HEK293T (cell line): ENCODE measurements at regions not wholly inside any gene's neighbourhood (a gene's known extent, or its start where the extent isn't known, plus 50 kb on each side); places are given as distances from the start of the nearest gene placed in this dataset.

Experiments
- CTCF ChIA-PET: fragments of 350-600 bp; formaldehyde crosslinking; extraction: SDS; loops from one replicate; lab custom pipeline; 2021; ENCODE audit warnings: antibody characterized with exemption, inconsistent platforms; lab: Yijun Ruan, JAX
- POLR2A ChIA-PET: fragments of 350-600 bp; formaldehyde crosslinking; extraction: SDS; loops from one replicate; lab custom pipeline; 2020; ENCODE audit warnings: antibody characterized with exemption, inconsistent platforms; lab: Yijun Ruan, JAX
- DNase-seq: peaks from one replicate; pipeline ENCODE4 v3.0.0; 2012; ENCODE audit warnings: mixed read lengths; ENCODE audit errors: extremely low spot score
- ARNT ChIP-seq: fragments of 450-650 bp; IDR thresholded peaks from 2 replicates; pipeline ENCODE4 v1.6.1; 2017; ENCODE audit warnings: mild to moderate bottlenecking
- BHLHE40 ChIP-seq: fragments of 450-650 bp; IDR thresholded peaks from 2 replicates; pipeline ENCODE4 v1.6.1; 2016; ENCODE audit warnings: mild to moderate bottlenecking, moderate library complexity, borderline replicate concordance
- CTBP1 ChIP-seq: fragments of 450-650 bp; IDR thresholded peaks from 2 replicates; pipeline ENCODE4 v1.6.1; 2016; ENCODE audit warnings: borderline replicate concordance
- ELF4 ChIP-seq: fragments of 450-650 bp; IDR thresholded peaks from 2 replicates; pipeline ENCODE4 v1.6.1; 2017; ENCODE audit warnings: antibody characterized with exemption
- FOXA1 ChIP-seq: fragments of 450-650 bp; IDR thresholded peaks from 2 replicates; pipeline ENCODE4 v1.6.1; 2016; ENCODE audit warnings: mild to moderate bottlenecking
- FOXK2 ChIP-seq: fragments of 450-650 bp; IDR thresholded peaks from 2 replicates; pipeline ENCODE4 v1.6.1; 2016; ENCODE audit warnings: mild to moderate bottlenecking
- FOXM1 ChIP-seq: fragments of 450-650 bp; IDR thresholded peaks from 2 replicates; pipeline ENCODE4 v1.6.1; 2017; ENCODE audit warnings: mild to moderate bottlenecking, borderline replicate concordance
- HDGF ChIP-seq: fragments of 450-650 bp; IDR thresholded peaks from 2 replicates; pipeline ENCODE4 v1.6.1; 2017; ENCODE audit warnings: antibody characterized with exemption, borderline replicate concordance
- L3MBTL2 ChIP-seq: fragments of 450-650 bp; conservative IDR thresholded peaks from 2 replicates; pipeline ENCODE4 v1.6.1; 2016; ENCODE audit warnings: mild to moderate bottlenecking
- LEF1 ChIP-seq: fragments of 450-650 bp; IDR thresholded peaks from 2 replicates; pipeline ENCODE4 v1.6.1; 2017; ENCODE audit warnings: mild to moderate bottlenecking, borderline replicate concordance
- NFRKB ChIP-seq: fragments of 450-650 bp; IDR thresholded peaks from 2 replicates; pipeline ENCODE4 v1.6.1; 2016; ENCODE audit warnings: mild to moderate bottlenecking, moderate library complexity
- PKNOX1 ChIP-seq: fragments of 450-650 bp; IDR thresholded peaks from 2 replicates; pipeline ENCODE4 v1.6.1; 2016
- SP1 ChIP-seq: fragments of 450-650 bp; IDR thresholded peaks from 2 replicates; pipeline ENCODE4 v1.6.1; 2017
- SUZ12 ChIP-seq: fragments of 450-650 bp; IDR thresholded peaks from 2 replicates; pipeline ENCODE4 v1.6.1; 2016; ENCODE audit warnings: mild to moderate bottlenecking
- TARDBP ChIP-seq: fragments of 450-650 bp; IDR thresholded peaks from 2 replicates; pipeline ENCODE4 v1.6.1; 2016
- ZNF384 ChIP-seq: fragments of 450-650 bp; IDR thresholded peaks from 2 replicates; pipeline ENCODE4 v1.6.1; 2016

GRCh38 chr2:172246649-172247048 is 143.9 kb upstream of the DLX2 start:
- POLR2A ChIA-PET: no interaction called here
- TF ChIP-seq FOXA1: no peak
- no peak for DNase-seq
- CTCF ChIA-PET: no interaction called here

- DNase-seq: no peak
- ChIA-PET CTCF (no interaction called here), POLR2A (no interaction called here)
- no peak for TF ChIP-seq ELF4
- no peak for TF ChIP-seq FOXM1
- TF ChIP-seq PKNOX1: no peak
- TF ChIP-seq NFRKB: no peak
- TF ChIP-seq FOXA1: no peak
- TF ChIP-seq SP1: no peak
Measured at GRCh38 chr2:172247203-172247602, 144.5 kb upstream of the DLX2 start.

GRCh38 chr2:172248381-172248780 is 145.7 kb upstream of the DLX2 start:
- CTCF ChIA-PET: no interaction called here
- no peak for DNase-seq
- TF ChIP-seq FOXM1 (no peak), SUZ12 (no peak), SP1 (no peak), PKNOX1 (no peak), L3MBTL2 (no peak), CTBP1 (no peak), FOXA1 (no peak), BHLHE40 (no peak), ARNT (no peak), TARDBP (no peak), NFRKB (no peak)
- POLR2A ChIA-PET: no interaction called here

- DNase-seq: no peak
- TF ChIP-seq HDGF: no peak
- no peak for TF ChIP-seq CTBP1
- ChIA-PET POLR2A (no interaction called here), CTCF (no interaction called here)
Measured at GRCh38 chr2:172248785-172249187, 146.1 kb upstream of the DLX2 start.

- ChIA-PET POLR2A (no interaction called here), CTCF (interaction anchor here (0.6 kb wide), 1 partner anchor 622 kb away, joined by 3 read pairs; no protein-coding TSS in a partner anchor)
- no peak for DNase-seq
- no peak for TF ChIP-seq FOXK2
- TF ChIP-seq TARDBP: no peak
- TF ChIP-seq FOXM1: no peak
- no peak for TF ChIP-seq HDGF
- TF ChIP-seq BHLHE40: no peak
- TF ChIP-seq PKNOX1: no peak
- TF ChIP-seq SP1: no peak
- TF ChIP-seq FOXA1: no peak
- no peak for TF ChIP-seq CTBP1
Measured at GRCh38 chr2:172249334-172249733, 146.6 kb upstream of the DLX2 start.

- no peak for DNase-seq
- ChIA-PET CTCF (no interaction called here), POLR2A (no interaction called here)
- no peak for TF ChIP-seq SUZ12
- no peak for TF ChIP-seq BHLHE40
- no peak for TF ChIP-seq FOXM1
- no peak for TF ChIP-seq LEF1
- no peak for TF ChIP-seq L3MBTL2
- TF ChIP-seq SP1: no peak
- TF ChIP-seq ARNT: no peak
- TF ChIP-seq PKNOX1: no peak
- no peak for TF ChIP-seq CTBP1
- TF ChIP-seq FOXK2: no peak
- TF ChIP-seq NFRKB: no peak
- TF ChIP-seq FOXA1: no peak
- TF ChIP-seq ZNF384: no peak
- TF ChIP-seq ELF4: no peak
Measured at GRCh38 chr2:172249986-172250385, 147.3 kb upstream of the DLX2 start.

GRCh38 chr2:172251231-172251630 is 148.5 kb upstream of the DLX2 start:
- no peak for DNase-seq
- CTCF ChIA-PET: no interaction called here
- POLR2A ChIA-PET: no interaction called here
- no peak for TF ChIP-seq FOXK2
- TF ChIP-seq L3MBTL2: no peak
- no peak for TF ChIP-seq TARDBP
- TF ChIP-seq ZNF384: no peak
- TF ChIP-seq PKNOX1: no peak
